GM12878 (cell line): ENCODE measurements at regions not wholly inside any gene's neighbourhood (a gene's known extent, or its start where the extent isn't known, plus 50 kb on each side); places are given as distances from the start of the nearest gene placed in this dataset.

Experiments
- ATAC-seq: fragments of 200-7000 bp; cut with Tn5 transposase; 3 replicates; pipeline ENCODE4 v1.9.1; 2020; ENCODE audit warnings: mild to moderate bottlenecking, moderate library complexity
- BruUV-seq: library from RNA; stranded (reverse); fragments of 400-500 nt; replicated peaks from 2 replicates; lab custom pipeline; 2021; lab: Mats Ljungman, UMichigan
- CTCF ChIA-PET: fragments of 300-600 bp; sonication (Branson Sonifier 250); formaldehyde crosslinking; extraction: SDS; loops from one replicate; lab custom pipeline; 2021; ENCODE audit warnings: inconsistent platforms; lab: Yijun Ruan, JAX
- POLR2A ChIA-PET: fragments of 350-600 bp; formaldehyde crosslinking; extraction: SDS; loops from one replicate; lab custom pipeline; 2021; ENCODE audit warnings: inconsistent platforms; lab: Charles Lee
- RAD21 ChIA-PET: fragments of 300-600 bp; sonication (Branson Sonifier 250); formaldehyde crosslinking; loops from one replicate; lab custom pipeline; 2023; ENCODE audit warnings: antibody characterized with exemption; ENCODE audit not compliant: unreplicated experiment; lab: Charles Lee
- SMC1A ChIA-PET: fragments of 300-600 bp; sonication (Branson Sonifier 250); formaldehyde crosslinking; loops from one replicate; lab custom pipeline; 2023; ENCODE audit not compliant: unreplicated experiment, uncharacterized antibody; lab: Charles Lee
- DNase-seq: peaks from one replicate; pipeline ENCODE4 v3.0.0-alpha.2; 2011; ENCODE audit warnings: low read depth, low spot score
- FAIRE-seq: peaks from 3 replicates; lab custom pipeline; 2011; peaks lifted over from hg19 to GRCh38; lab: Jason Lieb, UNC
- H2AFZ ChIP-seq: 2 replicates; pipeline ENCODE4 v1.6.0; 2011; ENCODE audit warnings: low read depth, low read length, control low read depth; ENCODE audit not compliant: control insufficient read depth
- H3K27ac ChIP-seq: 2 replicates; pipeline ENCODE4 v1.5.1; 2011; ENCODE audit warnings: control low read depth; ENCODE audit not compliant: control insufficient read depth, insufficient read depth
- H3K27me3 ChIP-seq, 2 experiments: replicated peaks in 1 of 2; 2 replicates each; pipeline versions ENCODE4 v1.6.0 to v1.6.1; 2011; ENCODE audit warnings: low read length in 1 of 2; ENCODE audit not compliant: control insufficient read depth in 2 of 2, insufficient read depth in 2 of 2
- H3K36me3 ChIP-seq, 2 experiments: 2 replicates each; pipeline ENCODE4 v1.5.1; 2011; ENCODE audit warnings: low read length in 1 of 2; ENCODE audit not compliant: control insufficient read depth in 2 of 2, insufficient read depth in 2 of 2
- H3K4me1 ChIP-seq: 2 replicates; pipeline ENCODE4 v1.6.1; 2011; ENCODE audit warnings: mild to moderate bottlenecking, low read length, moderate library complexity, mixed read lengths; ENCODE audit not compliant: control insufficient read depth, insufficient read depth
- H3K4me2 ChIP-seq: 2 replicates; pipeline ENCODE4 v1.6.0; 2011; ENCODE audit warnings: control low read depth; ENCODE audit not compliant: control insufficient read depth, insufficient read depth
- H3K4me3 ChIP-seq: fragments of 200-600 bp; sonication (generic); 2 replicates; pipeline ENCODE4 v1.5.1; 2016
- H3K79me2 ChIP-seq: 2 replicates; pipeline ENCODE4 v1.6.0; 2011; ENCODE audit warnings: low read length; ENCODE audit not compliant: control insufficient read depth, insufficient read depth
- H3K9ac ChIP-seq: 2 replicates; pipeline ENCODE4 v1.8.0; 2011; ENCODE audit warnings: low read length, control low read depth, mixed read lengths; ENCODE audit not compliant: control insufficient read depth, insufficient read depth
- H3K9me3 ChIP-seq: replicated peaks from 3 replicates; pipeline ENCODE4 v1.5.1; 2011; ENCODE audit warnings: mild to moderate bottlenecking, low read length; ENCODE audit not compliant: control insufficient read depth, insufficient read depth
- H4K20me1 ChIP-seq: 2 replicates; pipeline ENCODE4 v1.6.0; 2011; ENCODE audit not compliant: control insufficient read depth, insufficient read depth
- ATF3 ChIP-seq: IDR thresholded peaks from 2 replicates; pipeline ENCODE4 v1.6.1; 2011; ENCODE audit warnings: low read depth, mild to moderate bottlenecking, low read length, moderate library complexity, borderline replicate concordance; ENCODE audit errors: extremely low read depth
- BHLHE40 ChIP-seq, 2 experiments: fragments of 450-650 bp in 1 of 2; IDR thresholded peaks; 2 replicates each; pipeline ENCODE4 v1.6.1; 2011 to 2017; ENCODE audit warnings: low read depth in 2 of 2, borderline replicate concordance in 1 of 2, improper control_type of control experiment in 1 of 2, low read length in 1 of 2, mild to moderate bottlenecking in 1 of 2
- CBX3 ChIP-seq: fragments of 200-600 bp; sonication (generic); IDR thresholded peaks from 2 replicates; pipeline ENCODE4 v1.6.1; 2016; ENCODE audit warnings: low read depth, borderline replicate concordance
- CUX1 ChIP-seq: IDR thresholded peaks from 2 replicates; pipeline ENCODE4 v1.6.1; 2012; ENCODE audit warnings: improper control_type of control experiment, low read depth, low read length; ENCODE audit not compliant: insufficient replicate concordance
- HDAC6 ChIP-seq: fragments of 200-600 bp; sonication (generic); IDR thresholded peaks from one replicate; pipeline ENCODE4 v1.8.0; 2017; ENCODE audit warnings: antibody characterized with exemption; ENCODE audit not compliant: unreplicated experiment
- HDGF ChIP-seq: fragments of 450-650 bp; IDR thresholded peaks from 2 replicates; pipeline ENCODE4 v1.6.1; 2016; ENCODE audit warnings: antibody characterized with exemption
- MAX ChIP-seq: IDR thresholded peaks from 2 replicates; pipeline ENCODE4 v1.6.1; 2012; ENCODE audit warnings: low read depth, low read length, improper control_type of control experiment
- MTA3 ChIP-seq: IDR thresholded peaks from 2 replicates; pipeline ENCODE4 v1.6.1; 2012; ENCODE audit warnings: low read length, inconsistent platforms, borderline replicate concordance
- NRF1 ChIP-seq: conservative IDR thresholded peaks from 2 replicates; pipeline ENCODE4 v1.6.1; 2011; ENCODE audit warnings: mild to moderate bottlenecking, low read depth, low read length, improper control_type of control experiment
- RB1 ChIP-seq: fragments of 450-650 bp; formaldehyde crosslinking; IDR thresholded peaks from 2 replicates; pipeline ENCODE4 v1.6.1; 2017; ENCODE audit warnings: mild to moderate bottlenecking, borderline replicate concordance
- SPI1 ChIP-seq: IDR thresholded peaks from 2 replicates; pipeline ENCODE4 v1.6.1; 2011; ENCODE audit warnings: low read depth, mild to moderate bottlenecking, low read length, moderate library complexity, borderline replicate concordance; ENCODE audit not compliant: insufficient read depth
- SRF ChIP-seq, 2 experiments: IDR thresholded peaks; 2 replicates each; pipeline ENCODE4 v1.6.1; 2011; ENCODE audit warnings: low read depth in 2 of 2, low read length in 2 of 2, mild to moderate bottlenecking in 1 of 2, moderate library complexity in 1 of 2
- STAT1 ChIP-seq: fragments of 450-650 bp; conservative IDR thresholded peaks from 2 replicates; pipeline ENCODE4 v1.6.1; 2014; ENCODE audit warnings: antibody characterized with exemption, mild to moderate bottlenecking
- SUPT20H ChIP-seq: IDR thresholded peaks from 2 replicates; pipeline ENCODE4 v1.6.1; 2011; ENCODE audit warnings: low read depth, mild to moderate bottlenecking, low read length, moderate library complexity, borderline replicate concordance; ENCODE audit not compliant: control insufficient read depth
- TCF3 ChIP-seq: IDR thresholded peaks from 2 replicates; pipeline ENCODE4 v1.6.1; 2012; ENCODE audit warnings: low read depth, mild to moderate bottlenecking, low read length, borderline replicate concordance; ENCODE audit not compliant: insufficient read depth
- WGBS: methylation state at CpG from one replicate; pipeline ENCODE4 v1.1.6; 2016; ENCODE audit warnings: low lambda C conversion rate; ENCODE audit not compliant: insufficient replicate concordance, insufficient coverage; ENCODE audit errors: missing lambda C conversion rate; 5-methylcytosine and 5-hydroxymethylcytosine counted together
- in situ Hi-C: fragments of 300-500 bp; cut with MboI; formaldehyde crosslinking; loops from 9 replicates; pipeline ENCODE4 v1.14.3; 2018; ENCODE audit warnings: mixed read lengths
- intact Hi-C: fragments of 100-400 bp; cut with micrococcal nuclease; formaldehyde crosslinking; loops from one replicate; pipeline ENCODE4 v1.14.2; 2022; ENCODE audit not compliant: unreplicated experiment

- SMC1A ChIA-PET = interaction anchor here (1.0 to 1.1 kb wide), 2 partner anchors 11 to 12 kb away, joined by 3 read pairs; no protein-coding TSS in a partner anchor
- 0% methylated on average over 2 of the region's 2 CpGs for WGBS
These were observed 516.3 kb upstream of the MKI67 start for GRCh38 chr10:128642502-128642901.

More at GRCh38 chr10:128642502-128642901, 516.3 kb upstream of the MKI67 start:
- Histone ChIP-seq H3K4me3 (no peak overlapping the region), H3K9ac (no peak overlapping the region), H3K27ac (no peak overlapping the region), H3K4me2 (no peak overlapping the region), H2AFZ (no peak overlapping the region), H4K20me1 (no peaks in the 10 kb centered on the region), H3K36me3 (no peaks in the 10 kb centered on the region), H3K9me3 (no peaks in the 10 kb centered on the region)
- intact Hi-C loops = no loop called here
- ATAC-seq = no peak
- ChIA-PET POLR2A (no interaction called here), RAD21 (no interaction called here), CTCF (no interaction called here)
- DNase-seq = no peak
- BruUV-seq = no TSS peak
- in situ Hi-C loops = no loop called here
- TF ChIP-seq SUPT20H = no peak
- TF ChIP-seq SRF (IDR thresholded peaks at IDR 0.05; ENCODE audit: low read depth in 2 of 2, low read length in 2 of 2) = no peak
- TF ChIP-seq MAX = no peak
- no peak for TF ChIP-seq HDGF
- no peak for TF ChIP-seq BHLHE40 (IDR thresholded peaks at IDR 0.05; ENCODE audit: borderline replicate concordance in 1 of 2, low read depth in 2 of 2, low read length in 1 of 2)
- TF ChIP-seq HDAC6 = no peak
- no peak for TF ChIP-seq CBX3
- no peak for TF ChIP-seq STAT1
- TF ChIP-seq ATF3 = no peak
- TF ChIP-seq CUX1 = no peak
- no peak for TF ChIP-seq MTA3
- TF ChIP-seq NRF1 = no peak
- TF ChIP-seq SPI1 = no peak
- TF ChIP-seq RB1 = no peak
- no peak for TF ChIP-seq TCF3
- TF ChIP-seq, all 136 proteins: peak for 0
- Histone ChIP-seq H3K4me1 (no peaks in the 10 kb centered on the region), H3K27me3 (no peaks in the 10 kb centered on the region), H3K79me2 (no peaks in the 10 kb centered on the region)
- FAIRE-seq = no peak
